Panc1 (cell line): ENCODE measurements at regions not wholly inside any gene's neighbourhood (a gene's known extent, or its start where the extent isn't known, plus 50 kb on each side); places are given as distances from the start of the nearest gene placed in this dataset.

ENCODE experiments used
- ATAC-seq: fragments of 200-7000 bp; cut with Tn5 transposase; 2 replicates; pipeline ENCODE4 v1.9.1; 2020; ENCODE audit warnings: mild to moderate bottlenecking, moderate library complexity
- BruUV-seq: library from RNA; stranded (reverse); fragments of 400-500 nt; replicated peaks from 2 replicates; lab custom pipeline; 2021; lab: Mats Ljungman, UMichigan
- CTCF ChIA-PET: fragments of 300-600 bp; sonication (Branson Sonifier 250); formaldehyde crosslinking; loops from one replicate; lab custom pipeline; 2022; ENCODE audit warnings: antibody characterized with exemption; lab: Charles Lee
- POLR2A ChIA-PET: fragments of 300-600 bp; sonication (Branson Sonifier 250); formaldehyde crosslinking; loops from one replicate; lab custom pipeline; 2022; ENCODE audit warnings: antibody characterized with exemption; lab: Charles Lee
- DNase-seq: peaks from one replicate; pipeline ENCODE4 v3.0.0-alpha.2; 2010; ENCODE audit warnings: low read depth, low spot score
- H3K27ac ChIP-seq: 2 replicates; pipeline ENCODE4 v1.5.1; 2011; ENCODE audit warnings: mild to moderate bottlenecking, low read length, inconsistent platforms
- H3K27me3 ChIP-seq: fragments of 200-500 bp; sonication (Bioruptor generic); 2 replicates; pipeline ENCODE4 v1.6.0; 2014; ENCODE audit warnings: low read length, inconsistent platforms; ENCODE audit not compliant: control insufficient read depth, insufficient read depth
- H3K36me3 ChIP-seq: fragments of 200-500 bp; sonication (Bioruptor generic); 2 replicates; pipeline ENCODE4 v1.5.1; 2014; ENCODE audit warnings: inconsistent platforms, mild to moderate bottlenecking, low read length, moderate library complexity; ENCODE audit not compliant: control insufficient read depth, insufficient read depth
- H3K4me1 ChIP-seq: 2 replicates; pipeline ENCODE4 v1.5.1; 2011; ENCODE audit warnings: inconsistent platforms, mild to moderate bottlenecking, low read length, moderate library complexity; ENCODE audit not compliant: control insufficient read depth, insufficient read depth
- H3K4me3 ChIP-seq, 2 experiments: 2 replicates each; pipeline ENCODE4 v1.5.1; 2011 to 2012; ENCODE audit warnings: low read depth in 2 of 2, low read length in 2 of 2, mild to moderate bottlenecking in 2 of 2, inconsistent platforms in 1 of 2, moderate library complexity in 1 of 2
- H3K9me3 ChIP-seq: fragments of 200-500 bp; sonication (Bioruptor generic); 2 replicates; pipeline ENCODE4 v1.5.1; 2014; ENCODE audit warnings: low read depth, mild to moderate bottlenecking, inconsistent platforms, low read length, moderate library complexity; ENCODE audit not compliant: control insufficient read depth, insufficient read depth
- CTCF ChIP-seq: fragments of 450-650 bp; IDR thresholded peaks from 2 replicates; pipeline ENCODE4 v1.5.1; 2017; ENCODE audit warnings: mild to moderate bottlenecking
- POLR2AphosphoS5 ChIP-seq: IDR thresholded peaks from 2 replicates; pipeline ENCODE4 v1.6.1; 2012; ENCODE audit warnings: mild to moderate bottlenecking, low read depth, low read length, moderate library complexity
- REST ChIP-seq, 2 experiments: IDR thresholded peaks; 2 replicates each; pipeline ENCODE4 v1.6.1; 2011 to 2012; ENCODE audit warnings: low read depth in 2 of 2, control low read depth in 1 of 2, low read length in 1 of 2, mild to moderate bottlenecking in 1 of 2, moderate library complexity in 1 of 2; ENCODE audit not compliant: insufficient read depth in 1 of 2
- SIN3A ChIP-seq: IDR thresholded peaks from 2 replicates; pipeline ENCODE4 v1.6.1; 2012; ENCODE audit warnings: low read depth, mild to moderate bottlenecking, low read length, moderate library complexity, borderline replicate concordance; ENCODE audit not compliant: insufficient read depth
- TCF7L2 ChIP-seq: IDR thresholded peaks from 2 replicates; pipeline ENCODE4 v1.6.1; 2011; ENCODE audit warnings: mild to moderate bottlenecking, low read depth, low read length, inconsistent platforms
- in situ Hi-C: cut with HindIII; loops from 2 replicates; pipeline ENCODE4 v1.10.0; 2016; ENCODE audit warnings: low sequenced_read_pairs, low pct_unique_long_range_greater_than_20kb
- intact Hi-C: fragments of 100-400 bp; cut with micrococcal nuclease; formaldehyde crosslinking; loops from one replicate; pipeline ENCODE4 v1.10.0; 2022; ENCODE audit not compliant: unreplicated experiment

- no peak for DNase-seq
- in situ Hi-C loops (no loop called here), intact Hi-C loops (loop anchor here (10.0 kb wide), 1 partner anchor 150 kb away; no protein-coding TSS in a partner anchor)
- no peak for ATAC-seq
- H3K9me3 ChIP-seq: no peaks in the 10 kb centered on the region
- H3K27me3 ChIP-seq: no peaks in the 10 kb centered on the region
- H3K27ac ChIP-seq: no peak overlapping the region
- ChIA-PET POLR2A (no interaction called here), CTCF (no interaction called here)
- no peaks in the 10 kb centered on the region for H3K36me3 ChIP-seq
- TF ChIP-seq POLR2AphosphoS5: no peak
- TF ChIP-seq REST (IDR thresholded peaks at IDR 0.05; ENCODE audit: insufficient read depth in 1 of 2, low read depth in 2 of 2, low read length in 1 of 2): no peak
- TF ChIP-seq CTCF: no peak
- no peak for TF ChIP-seq SIN3A
- no peak for TF ChIP-seq TCF7L2
- no peaks in the 10 kb centered on the region for H3K4me1 ChIP-seq
- no peak overlapping the region for H3K4me3 ChIP-seq
- no TSS peak for BruUV-seq
Measured at GRCh38 chr6:85764844-85765243, 122.2 kb upstream of the SYNCRIP start.

- H3K27me3 ChIP-seq: no peaks in the 10 kb centered on the region
- H3K9me3 ChIP-seq: no peaks in the 10 kb centered on the region
- ATAC-seq (no peak), DNase-seq (peak; percentile 5)
- no peak overlapping the region for H3K4me3 ChIP-seq
- H3K4me1 ChIP-seq: no peaks in the 10 kb centered on the region; the same call in 1 of the 2 replicates
- H3K27ac ChIP-seq: no peak overlapping the region
- ChIA-PET CTCF (interaction anchor here (0.6 kb wide), 1 partner anchor 1179 kb away, joined by 5 read pairs; no protein-coding TSS in a partner anchor), POLR2A (interaction anchor here (0.6 kb wide), 1 partner anchor 37 kb away, joined by 3 read pairs; no protein-coding TSS in a partner anchor)
- TF ChIP-seq POLR2AphosphoS5 (no peak), CTCF (peak; percentile 69; the same call in 1 of the 2 replicates), TCF7L2 (no peak), SIN3A (no peak), REST (IDR thresholded peaks at IDR 0.05; ENCODE audit: insufficient read depth in 1 of 2, low read depth in 2 of 2, low read length in 1 of 2) (no peak)
- intact Hi-C loops (loop anchor here (1.0 to 5.0 kb wide), 2 partner anchors 418 to 1100 kb away; no protein-coding TSS in a partner anchor), in situ Hi-C loops (no loop called here)
- H3K36me3 ChIP-seq: no peaks in the 10 kb centered on the region
- BruUV-seq: no TSS peak
Measured at GRCh38 chr6:85756982-85757381, 114.3 kb upstream of the SYNCRIP start.
